CD14-positive monocyte (primary cell): ENCODE measurements at regions not wholly inside any gene's neighbourhood (a gene's known extent, or its start where the extent isn't known, plus 50 kb on each side); places are given as distances from the start of the nearest gene placed in this dataset.

Experiments
- DNase-seq, 3 donors: peaks; one replicate each; pipeline ENCODE4 v3.0.0-alpha.2; 2011 to 2022
- H2AFZ ChIP-seq: 2 replicates; pipeline ENCODE4 v1.6.0; 2012; ENCODE audit warnings: mild to moderate bottlenecking, low read depth, low read length, inconsistent platforms; ENCODE audit not compliant: insufficient read depth, poor library complexity, severe bottlenecking
- H3K27ac ChIP-seq, 2 donors: 1 replicate in 1 of 2; 2 replicates in 1 of 2; pipeline ENCODE4 v1.5.1; 2012 to 2013; ENCODE audit warnings: low read length in 2 of 2, control low read depth in 1 of 2, inconsistent platforms in 1 of 2, low read depth in 1 of 2, mild to moderate bottlenecking in 1 of 2
- H3K27me3 ChIP-seq, 2 donors: one replicate each; pipeline versions ENCODE4 v1.6.0 to v1.6.1; 2011 to 2013; ENCODE audit warnings: low read length in 2 of 2; ENCODE audit not compliant: control insufficient read depth in 2 of 2, insufficient read depth in 2 of 2
- H3K36me3 ChIP-seq, 2 donors: replicated peaks in 1 of 2; 1 replicate in 1 of 2; 2 replicates in 1 of 2; pipeline versions ENCODE4 v1.5.1 to v1.6.1; 2012 to 2013; ENCODE audit warnings: low read length in 2 of 2, control low read depth in 1 of 2, inconsistent platforms in 1 of 2, mild to moderate bottlenecking in 1 of 2; ENCODE audit not compliant: insufficient read depth in 2 of 2, control insufficient read depth in 1 of 2
- H3K4me1 ChIP-seq, 2 donors: 1 replicate in 1 of 2; 2 replicates in 1 of 2; pipeline versions ENCODE4 v1.5.1 to v1.6.1; 2012 to 2013; ENCODE audit warnings: low read length in 2 of 2, control low read depth in 1 of 2, inconsistent platforms in 1 of 2, mild to moderate bottlenecking in 1 of 2, moderate library complexity in 1 of 2; ENCODE audit not compliant: insufficient read depth in 2 of 2, control insufficient read depth in 1 of 2
- H3K4me2 ChIP-seq: replicated peaks from 2 replicates; pipeline ENCODE3; 2012; ENCODE audit warnings: low read length, moderate library complexity, mild to moderate bottlenecking; ENCODE audit not compliant: poor library complexity, severe bottlenecking; ENCODE audit errors: extremely low read depth
- H3K4me3 ChIP-seq, 3 experiments: fragments of 200-600 bp in 1 of 3; sonication (generic) in 1 of 3; replicated peaks in 1 of 3; 1 replicate in 2 of 3; 2 replicates in 1 of 3; pipeline ENCODE4 v1.5.1; 2011 to 2013; ENCODE audit warnings: low read length in 3 of 3, mild to moderate bottlenecking in 3 of 3, control low read depth in 2 of 3, low read depth in 2 of 3, inconsistent platforms in 1 of 3, moderate library complexity in 1 of 3
- H3K79me2 ChIP-seq: 2 replicates; pipeline ENCODE4 v1.6.0; 2012; ENCODE audit warnings: mild to moderate bottlenecking, control low read depth, inconsistent platforms, low read length, moderate library complexity; ENCODE audit not compliant: insufficient read depth
- H3K9ac ChIP-seq: 2 replicates; pipeline ENCODE4 v1.6.0; 2017; ENCODE audit warnings: low read length, mild to moderate bottlenecking; ENCODE audit not compliant: insufficient read depth, poor library complexity, severe bottlenecking
- H3K9me3 ChIP-seq, 2 donors: replicated peaks in 1 of 2; 1 replicate in 1 of 2; 2 replicates in 1 of 2; pipeline versions ENCODE4 v1.5.1 to v1.6.1; 2012 to 2013; ENCODE audit warnings: low read length in 2 of 2, control low read depth in 1 of 2; ENCODE audit not compliant: control insufficient read depth in 1 of 2, insufficient read depth in 1 of 2
- H4K20me1 ChIP-seq: 2 replicates; pipeline ENCODE4 v1.6.0; 2012; ENCODE audit warnings: mild to moderate bottlenecking, low read length, control low read depth, moderate library complexity; ENCODE audit not compliant: insufficient read depth
- H3K27ac Mint-ChIP-seq, 7 donors: one replicate each; pipeline ENCODE4 v1.8.0; 2020; ENCODE audit warnings: mild to moderate bottlenecking in 7 of 7, mixed read lengths in 7 of 7, moderate library complexity in 6 of 7, inconsistent platforms in 2 of 7
- H3K27me3 Mint-ChIP-seq, 3 donors: one replicate each; pipeline ENCODE4 v1.8.0; 2021 to 2022; ENCODE audit warnings: low read depth in 3 of 3, mild to moderate bottlenecking in 3 of 3, mixed read lengths in 3 of 3, moderate library complexity in 3 of 3, inconsistent platforms in 1 of 3
- H3K36me3 Mint-ChIP-seq, 2 donors: one replicate each; pipeline ENCODE4 v1.8.0; 2020; ENCODE audit warnings: mixed read lengths in 2 of 2, inconsistent platforms in 1 of 2, mild to moderate bottlenecking in 1 of 2
- H3K4me1 Mint-ChIP-seq: one replicate; pipeline ENCODE4 v1.8.0; 2020; ENCODE audit warnings: mild to moderate bottlenecking, mixed read lengths
- H3K4me3 Mint-ChIP-seq, 2 donors: one replicate each; pipeline ENCODE4 v1.8.0; 2020; ENCODE audit warnings: mild to moderate bottlenecking in 2 of 2, mixed read lengths in 2 of 2, moderate library complexity in 1 of 2
- H3K9me3 Mint-ChIP-seq, 7 donors: one replicate each; pipeline ENCODE4 v1.8.0; 2020 to 2022; ENCODE audit warnings: mixed read lengths in 7 of 7, mild to moderate bottlenecking in 6 of 7, moderate library complexity in 6 of 7, inconsistent platforms in 2 of 7
- WGBS: methylation state at CpG from one replicate; pipeline ENCODE4 v1.1.5; 2013; ENCODE audit warnings: missing lambda C conversion rate; ENCODE audit not compliant: insufficient coverage; 5-methylcytosine and 5-hydroxymethylcytosine counted together
- intact Hi-C, 2 donors: fragments of 100-400 bp; cut with micrococcal nuclease; formaldehyde crosslinking; loops; one replicate each; pipeline versions ENCODE4 v1.15.0 to v1.15.1; 2023
- TF ChIP-seq, protein P1 (sequence below): fragments of 200-600 bp; IDR thresholded peaks from one replicate; pipeline ENCODE4 v1.8.0; 2022; ENCODE audit warnings: antibody characterized with exemption, mild to moderate bottlenecking

DNA sequence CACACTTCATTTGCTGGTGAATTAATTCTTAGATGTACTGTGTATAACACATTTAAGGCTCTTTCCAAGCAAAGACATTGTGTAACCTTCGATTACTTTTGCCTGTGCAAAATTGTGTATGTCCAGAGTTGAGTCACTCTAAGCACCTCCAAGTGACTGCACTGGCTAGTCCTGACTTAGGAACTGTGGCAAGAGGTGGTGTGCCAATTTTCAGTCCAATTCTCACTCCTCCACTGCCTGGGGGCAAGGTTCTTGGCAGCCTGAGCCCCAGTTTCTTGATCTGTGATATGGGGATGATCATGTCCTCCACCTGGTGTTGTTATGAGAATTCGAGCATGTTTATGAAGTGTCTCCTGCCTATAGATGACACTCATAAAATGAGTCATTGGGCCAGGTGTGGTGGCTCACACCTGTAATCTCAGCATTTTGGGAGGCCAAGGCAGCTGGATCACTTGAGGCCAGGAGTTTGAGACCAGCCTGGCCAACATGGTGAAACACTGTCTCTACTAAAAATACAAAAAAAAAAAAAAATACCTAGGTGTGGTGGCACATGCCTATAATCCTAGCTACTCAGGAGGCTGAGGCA is 105.3 kb upstream of the CDYL start:
- Mint-ChIP-seq H3K4me1 (no peaks in the 10 kb centered on the region), H3K27ac (no peak overlapping the region), H3K9me3 (peaks cover 0 to 2% (median 0%) of the 10 kb centered on the region in 7 donors), H3K27me3 (peaks cover 4 to 7% (median 4%) of the 10 kb centered on the region in 3 donors), H3K4me3 (no peak overlapping the region), H3K36me3 (no peaks in the 10 kb centered on the region)
- no peaks in the 10 kb centered on the region for H3K4me1 ChIP-seq
- no peaks in the 10 kb centered on the region for H3K27me3 ChIP-seq
- no peak overlapping the region for H2AFZ ChIP-seq
- H3K9me3 ChIP-seq: no peaks in the 10 kb centered on the region
- no peak overlapping the region for H3K4me2 ChIP-seq
- no peaks in the 10 kb centered on the region for H3K36me3 ChIP-seq
- WGBS: 100% methylated on average over 1 of the region's 2 CpGs
- TF ChIP-seq, protein P1, sequence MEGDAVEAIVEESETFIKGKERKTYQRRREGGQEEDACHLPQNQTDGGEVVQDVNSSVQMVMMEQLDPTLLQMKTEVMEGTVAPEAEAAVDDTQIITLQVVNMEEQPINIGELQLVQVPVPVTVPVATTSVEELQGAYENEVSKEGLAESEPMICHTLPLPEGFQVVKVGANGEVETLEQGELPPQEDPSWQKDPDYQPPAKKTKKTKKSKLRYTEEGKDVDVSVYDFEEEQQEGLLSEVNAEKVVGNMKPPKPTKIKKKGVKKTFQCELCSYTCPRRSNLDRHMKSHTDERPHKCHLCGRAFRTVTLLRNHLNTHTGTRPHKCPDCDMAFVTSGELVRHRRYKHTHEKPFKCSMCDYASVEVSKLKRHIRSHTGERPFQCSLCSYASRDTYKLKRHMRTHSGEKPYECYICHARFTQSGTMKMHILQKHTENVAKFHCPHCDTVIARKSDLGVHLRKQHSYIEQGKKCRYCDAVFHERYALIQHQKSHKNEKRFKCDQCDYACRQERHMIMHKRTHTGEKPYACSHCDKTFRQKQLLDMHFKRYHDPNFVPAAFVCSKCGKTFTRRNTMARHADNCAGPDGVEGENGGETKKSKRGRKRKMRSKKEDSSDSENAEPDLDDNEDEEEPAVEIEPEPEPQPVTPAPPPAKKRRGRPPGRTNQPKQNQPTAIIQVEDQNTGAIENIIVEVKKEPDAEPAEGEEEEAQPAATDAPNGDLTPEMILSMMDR: no peak
- H3K4me3 ChIP-seq: no peak overlapping the region
- H3K27ac ChIP-seq: no peak overlapping the region
- no peaks in the 10 kb centered on the region for H3K79me2 ChIP-seq
- H4K20me1 ChIP-seq: no peaks in the 10 kb centered on the region
- intact Hi-C loops: no loop called here
- no peak overlapping the region for H3K9ac ChIP-seq
- no peak for DNase-seq

DNA sequence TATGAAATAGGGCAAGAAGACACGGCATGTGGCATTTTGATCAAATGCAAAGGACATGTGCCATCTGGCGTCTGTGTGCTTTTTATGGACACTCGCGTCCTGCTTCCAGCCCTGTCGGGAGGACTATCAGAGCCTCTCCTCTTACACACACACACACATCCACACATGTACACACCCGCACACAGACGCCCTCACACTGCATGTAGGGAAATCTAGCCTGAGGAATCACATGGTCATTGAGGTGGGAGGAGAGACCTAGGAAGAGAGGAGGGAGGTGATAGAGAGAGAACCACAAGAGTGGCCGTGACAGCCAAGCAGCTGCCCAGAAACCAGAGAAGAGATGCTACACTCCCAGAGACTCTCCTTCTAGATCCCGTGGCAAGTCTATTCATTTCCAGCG is 105.9 kb upstream of the CDYL start:
- Mint-ChIP-seq H3K4me3 (no peak overlapping the region), H3K9me3 (peaks cover 0 to 2% (median 0%) of the 10 kb centered on the region in 7 donors), H3K36me3 (no peaks in the 10 kb centered on the region), H3K27me3 (peaks cover 4 to 7% (median 4%) of the 10 kb centered on the region in 3 donors), H3K27ac (no peak overlapping the region), H3K4me1 (no peaks in the 10 kb centered on the region)
- no peak overlapping the region for H3K4me3 ChIP-seq
- no peak for DNase-seq
- no peak overlapping the region for H3K4me2 ChIP-seq
- no peaks in the 10 kb centered on the region for H3K9me3 ChIP-seq
- H3K27ac ChIP-seq: no peak overlapping the region
- intact Hi-C loops: no loop called here
- no peaks in the 10 kb centered on the region for H3K36me3 ChIP-seq
- H2AFZ ChIP-seq: no peak overlapping the region
- H4K20me1 ChIP-seq: no peaks in the 10 kb centered on the region
- no peaks in the 10 kb centered on the region for H3K4me1 ChIP-seq
- WGBS: no CpG with 5 or more reads among the region's 10 CpGs
- no peaks in the 10 kb centered on the region for H3K79me2 ChIP-seq
- TF ChIP-seq, protein P1: no peak
- no peaks in the 10 kb centered on the region for H3K27me3 ChIP-seq
- H3K9ac ChIP-seq: no peak overlapping the region
